D721Med (cell line): ENCODE measurements at regions not wholly inside any gene's neighbourhood (a gene's known extent, or its start where the extent isn't known, plus 50 kb on each side); places are given as distances from the start of the nearest gene placed in this dataset.
"Not testable (repeated sequence)": the region's sequence is repeated elsewhere in the genome, so short reads cannot be mapped to it uniquely, and the experiment has no call there.

Source experiments
- DNase-seq: peaks from one replicate; pipeline ENCODE4 v3.0.0; 2011; ENCODE audit warnings: low spot score; ENCODE audit not compliant: insufficient read length
- FAIRE-seq: peaks from 2 replicates; lab custom pipeline; 2011; peaks lifted over from hg19 to GRCh38; lab: Jason Lieb, UNC
- TF ChIP-seq, protein P1 (sequence below): IDR thresholded peaks from 2 replicates; pipeline ENCODE4 v1.5.1; 2012; ENCODE audit warnings: mild to moderate bottlenecking, control low read depth; ENCODE audit not compliant: insufficient read depth; ENCODE audit errors: missing control alignments

DNA sequence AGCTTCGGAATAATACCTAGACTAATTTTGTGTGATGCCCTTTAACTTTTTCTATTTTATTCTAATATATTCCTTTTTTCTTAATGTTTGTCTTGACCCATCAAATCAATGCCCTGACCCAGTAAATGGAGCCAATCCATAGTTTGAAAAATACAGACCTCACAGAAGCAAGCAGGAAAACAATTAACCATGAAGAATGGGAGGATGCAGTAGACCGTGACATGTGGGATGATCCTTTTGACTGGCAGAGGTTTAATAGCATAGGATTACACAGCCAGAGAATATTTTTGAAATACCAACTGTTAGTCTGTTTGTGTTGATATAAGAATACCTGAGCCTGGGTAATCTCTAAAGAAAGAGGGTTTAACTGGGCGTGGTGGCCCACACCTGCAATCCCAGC is 142.6 kb upstream of the NEBL start:
- FAIRE-seq (no peak), DNase-seq (no peak)
- TF ChIP-seq, protein P1, sequence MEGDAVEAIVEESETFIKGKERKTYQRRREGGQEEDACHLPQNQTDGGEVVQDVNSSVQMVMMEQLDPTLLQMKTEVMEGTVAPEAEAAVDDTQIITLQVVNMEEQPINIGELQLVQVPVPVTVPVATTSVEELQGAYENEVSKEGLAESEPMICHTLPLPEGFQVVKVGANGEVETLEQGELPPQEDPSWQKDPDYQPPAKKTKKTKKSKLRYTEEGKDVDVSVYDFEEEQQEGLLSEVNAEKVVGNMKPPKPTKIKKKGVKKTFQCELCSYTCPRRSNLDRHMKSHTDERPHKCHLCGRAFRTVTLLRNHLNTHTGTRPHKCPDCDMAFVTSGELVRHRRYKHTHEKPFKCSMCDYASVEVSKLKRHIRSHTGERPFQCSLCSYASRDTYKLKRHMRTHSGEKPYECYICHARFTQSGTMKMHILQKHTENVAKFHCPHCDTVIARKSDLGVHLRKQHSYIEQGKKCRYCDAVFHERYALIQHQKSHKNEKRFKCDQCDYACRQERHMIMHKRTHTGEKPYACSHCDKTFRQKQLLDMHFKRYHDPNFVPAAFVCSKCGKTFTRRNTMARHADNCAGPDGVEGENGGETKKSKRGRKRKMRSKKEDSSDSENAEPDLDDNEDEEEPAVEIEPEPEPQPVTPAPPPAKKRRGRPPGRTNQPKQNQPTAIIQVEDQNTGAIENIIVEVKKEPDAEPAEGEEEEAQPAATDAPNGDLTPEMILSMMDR, result no peak

DNA sequence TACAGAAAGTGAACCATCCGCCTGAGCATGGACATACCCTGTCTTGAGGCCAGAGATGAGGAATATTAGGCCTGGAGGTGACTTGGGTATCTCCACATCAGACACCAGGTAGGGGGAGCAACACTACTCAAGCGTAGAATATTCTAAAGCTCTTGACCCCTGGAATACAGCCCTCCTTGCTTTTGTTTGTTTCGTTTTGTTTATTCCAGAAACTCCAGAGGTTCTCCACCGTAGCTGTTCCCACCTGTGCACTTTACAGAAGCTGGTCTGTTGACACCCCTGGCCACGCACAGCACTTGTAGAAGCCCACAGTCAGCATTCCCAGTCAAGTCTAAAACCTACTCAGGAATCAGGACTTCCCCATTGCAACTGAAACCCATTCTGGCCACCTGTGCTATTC is 139.6 kb upstream of the NEBL start:
- TF ChIP-seq, protein P1, result no peak
- FAIRE-seq (no peak), DNase-seq (no peak)

DNA sequence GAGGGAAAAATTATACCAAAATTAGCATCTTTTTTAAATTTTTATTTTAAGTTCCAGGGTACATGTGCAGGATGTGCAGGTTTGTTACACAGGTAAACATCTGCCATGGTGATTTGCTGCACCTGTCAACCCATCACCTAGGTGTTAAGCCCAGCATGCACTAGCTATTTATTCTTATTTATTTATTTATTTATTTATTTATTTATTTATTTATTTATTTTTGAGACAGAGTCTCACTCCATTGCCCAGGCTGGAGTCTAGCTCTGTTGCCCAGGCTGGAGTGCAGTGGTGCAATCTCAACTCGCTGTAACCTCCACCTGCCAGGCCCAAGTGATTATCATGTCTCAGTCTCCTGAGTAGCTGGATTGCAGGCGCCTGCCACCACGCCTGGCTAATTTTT is 137.7 kb upstream of the NEBL start:
- not testable (repeated sequence) for FAIRE-seq, DNase-seq

DNA sequence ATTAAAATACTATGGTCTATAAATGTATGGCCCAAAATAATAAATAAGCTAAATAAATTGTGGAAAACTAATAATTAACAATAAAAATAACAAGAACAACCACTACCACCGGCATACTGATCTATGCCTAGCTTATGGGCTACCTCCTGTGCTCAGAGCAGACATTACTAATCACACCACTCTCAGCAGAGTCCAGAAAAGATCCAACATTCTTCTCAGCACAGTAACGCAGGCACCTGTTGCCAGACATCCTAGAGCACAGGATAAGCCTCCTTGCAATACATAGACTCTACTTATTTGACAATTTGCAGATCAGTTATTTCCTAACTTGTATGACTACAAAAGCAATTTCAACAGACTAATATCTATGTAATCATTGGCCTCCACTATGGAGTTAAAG is 137.1 kb upstream of the NEBL start:
- DNase-seq (no peak), FAIRE-seq (no peak)
- TF ChIP-seq, protein P1, result no peak

DNA sequence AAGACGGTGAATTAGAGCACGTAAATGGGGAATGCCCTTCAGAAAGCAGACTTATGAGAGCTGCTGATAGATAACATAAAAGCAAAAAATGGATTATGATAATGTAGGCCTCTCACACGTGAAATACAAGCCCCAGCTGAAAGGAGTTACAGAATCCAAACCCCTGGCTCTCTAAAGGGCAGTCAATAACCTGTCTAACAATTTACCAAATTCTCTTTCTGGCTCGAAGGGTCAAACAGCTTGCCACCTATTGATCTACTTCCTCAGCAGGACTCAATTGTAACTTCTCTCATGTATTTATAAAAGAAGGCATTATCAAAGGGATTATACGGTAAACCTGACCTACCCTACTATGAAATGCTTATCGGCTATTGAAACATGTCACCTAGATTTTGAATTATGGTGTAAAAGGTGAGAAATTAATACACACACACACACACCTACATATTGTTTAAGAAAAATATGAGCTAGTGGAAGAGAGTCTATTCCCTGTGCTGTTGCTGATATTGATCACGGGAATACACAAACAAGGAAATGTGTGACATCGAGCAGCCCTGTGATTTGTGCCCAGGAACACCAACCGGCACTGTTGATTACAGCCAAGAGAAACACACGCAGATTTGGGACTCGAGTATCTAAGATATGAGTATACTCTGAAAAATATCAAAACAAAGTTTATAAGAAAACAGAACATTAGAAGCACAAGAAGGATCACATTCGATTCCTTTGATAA is 135.6 kb upstream of the NEBL start:
- TF ChIP-seq, protein P1, result no peak
- DNase-seq (no peak), FAIRE-seq (no peak)

DNA sequence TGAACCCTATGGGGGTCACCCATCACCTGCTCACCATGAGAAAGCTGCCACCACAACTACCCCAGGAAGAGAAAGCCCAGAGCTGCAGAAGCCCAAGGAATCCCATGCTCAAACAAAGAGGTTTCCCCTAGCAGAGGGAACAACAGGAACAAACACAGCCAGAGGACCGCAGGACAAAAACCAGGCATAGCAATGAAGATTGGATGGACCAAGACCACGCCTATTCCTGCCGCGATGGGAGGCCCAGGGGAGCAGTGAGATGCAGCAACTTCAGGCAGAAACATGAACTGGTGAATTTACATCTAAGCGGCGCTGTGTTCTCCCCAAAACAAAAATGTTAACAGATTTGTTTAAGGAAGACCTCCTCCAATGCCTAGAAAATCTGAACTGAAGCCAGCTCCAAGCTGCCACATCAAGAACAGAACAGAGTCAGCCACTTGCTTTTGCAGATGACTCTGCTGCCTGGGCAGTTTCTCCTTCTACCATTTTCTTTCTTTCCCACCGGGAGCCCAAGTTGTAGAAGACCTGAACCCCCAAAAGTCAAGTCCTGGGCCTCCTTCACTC is 134.2 kb upstream of the NEBL start:
- DNase-seq (no peak), FAIRE-seq (no peak)
- TF ChIP-seq, protein P1, result no peak

DNA sequence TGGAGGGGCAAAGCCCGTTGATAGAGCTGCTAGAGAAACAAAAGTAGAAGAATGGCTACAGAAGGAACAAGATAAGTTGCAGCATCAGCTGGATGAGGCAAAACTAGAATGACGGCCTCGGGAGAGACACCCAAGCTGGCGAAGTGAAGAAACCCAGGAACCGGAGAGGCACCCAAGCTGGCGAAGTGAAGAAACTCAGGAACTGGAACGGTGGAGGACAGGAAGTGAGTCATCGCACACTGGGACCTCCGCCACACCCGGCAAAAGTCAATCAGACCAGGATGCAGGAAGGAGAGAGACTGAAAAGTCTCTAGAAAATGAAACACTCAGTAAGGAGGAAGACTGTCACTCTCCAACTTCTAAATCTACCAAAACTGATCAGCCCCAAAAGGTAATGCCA is 133.0 kb upstream of the NEBL start:
- TF ChIP-seq, protein P1, result no peak
- DNase-seq, result no peak
- no peak for FAIRE-seq
